ENCODE measurements at regions not wholly inside any gene's neighbourhood (a gene's known extent, or its start where the extent isn't known, plus 50 kb on each side); places are given as distances from the start of the nearest gene placed in this dataset.

- TF ChIP-seq TAF1 (IDR thresholded peaks at IDR 0.05; ENCODE audit: borderline replicate concordance, low read depth, low read length) (no peak), POLR2A (IDR thresholded peaks at IDR 0.05; ENCODE audit: low read depth, low read length) (no peak)
Observed at GRCh38 chr6:168908887-168909286, 344.8 kb downstream of the THBS2 start.

Measured in GM12892 (cell line).